ENCODE measurements at regions not wholly inside any gene's neighbourhood (a gene's known extent, or its start where the extent isn't known, plus 50 kb on each side); places are given as distances from the start of the nearest gene placed in this dataset.

GRCh38 chrX:121655276-121655675 lies 607.9 kb downstream of the GLUD2 start:
- no peak for FAIRE-seq
- H3K36me3 ChIP-seq (ENCODE audit: control insufficient read depth in 2 of 2, insufficient read depth in 2 of 2, low read length in 1 of 2) = no peaks in the 10 kb centered on the region
- H3K27me3 ChIP-seq (replicated peaks in 1 of 2; ENCODE audit: control insufficient read depth in 2 of 2, insufficient read depth in 2 of 2, low read length in 1 of 2) = no peaks in the 10 kb centered on the region
- no peaks in the 10 kb centered on the region for H3K9me3 ChIP-seq (replicated peaks; ENCODE audit: control insufficient read depth, insufficient read depth, low read length)
- DNase-seq (ENCODE audit: low read depth, low spot score) = no peak
- no peak overlapping the region for H2AFZ ChIP-seq (ENCODE audit: control insufficient read depth, low read depth, low read length)
- H3K27ac ChIP-seq (ENCODE audit: control insufficient read depth, insufficient read depth) = no peak overlapping the region
- CTCF ChIA-PET = no interaction called here
- intact Hi-C loops (cut with micrococcal nuclease; ENCODE audit: unreplicated experiment) = no loop called here
- in situ Hi-C loops (cut with MboI) = no loop called here
- BruUV-seq (replicated peaks) = no TSS peak
- no peak overlapping the region for H3K4me3 ChIP-seq
- SMC1A ChIA-PET (ENCODE audit: uncharacterized antibody, unreplicated experiment) = interaction anchor here (1.8 kb wide), 1 partner anchor 9 kb away, joined by 6 read pairs; no protein-coding TSS in a partner anchor
- no peaks in the 10 kb centered on the region for H4K20me1 ChIP-seq (ENCODE audit: control insufficient read depth, insufficient read depth)
- TF ChIP-seq, protein P1, sequence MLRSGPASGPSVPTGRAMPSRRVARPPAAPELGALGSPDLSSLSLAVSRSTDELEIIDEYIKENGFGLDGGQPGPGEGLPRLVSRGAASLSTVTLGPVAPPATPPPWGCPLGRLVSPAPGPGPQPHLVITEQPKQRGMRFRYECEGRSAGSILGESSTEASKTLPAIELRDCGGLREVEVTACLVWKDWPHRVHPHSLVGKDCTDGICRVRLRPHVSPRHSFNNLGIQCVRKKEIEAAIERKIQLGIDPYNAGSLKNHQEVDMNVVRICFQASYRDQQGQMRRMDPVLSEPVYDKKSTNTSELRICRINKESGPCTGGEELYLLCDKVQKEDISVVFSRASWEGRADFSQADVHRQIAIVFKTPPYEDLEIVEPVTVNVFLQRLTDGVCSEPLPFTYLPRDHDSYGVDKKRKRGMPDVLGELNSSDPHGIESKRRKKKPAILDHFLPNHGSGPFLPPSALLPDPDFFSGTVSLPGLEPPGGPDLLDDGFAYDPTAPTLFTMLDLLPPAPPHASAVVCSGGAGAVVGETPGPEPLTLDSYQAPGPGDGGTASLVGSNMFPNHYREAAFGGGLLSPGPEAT (IDR thresholded peaks at IDR 0.05; ENCODE audit: low read depth) = no peak
- no peak for TF ChIP-seq ZNF274 (IDR thresholded peaks at IDR 0.05; ENCODE audit: insufficient read depth, insufficient read length)
- ATAC-seq = no peak
- POLR2A ChIA-PET = no interaction called here
- no peak overlapping the region for H3K9ac ChIP-seq (ENCODE audit: control insufficient read depth, insufficient read depth, low read length)
- no peaks in the 10 kb centered on the region for H3K4me1 ChIP-seq (ENCODE audit: control insufficient read depth, insufficient read depth, low read length)
- RAD21 ChIA-PET (ENCODE audit: unreplicated experiment) = interaction anchor here (0.6 kb wide), 1 partner anchor 630 kb away, joined by 4 read pairs; no protein-coding TSS in a partner anchor
- no peak overlapping the region for H3K4me2 ChIP-seq (ENCODE audit: control insufficient read depth, insufficient read depth)
- H3K79me2 ChIP-seq (ENCODE audit: control insufficient read depth, insufficient read depth, low read length) = no peaks in the 10 kb centered on the region

- TF ChIP-seq RCOR1 (conservative IDR thresholded peaks at IDR 0.05; ENCODE audit: low read depth, low read length) (no peak), STAT1 (conservative IDR thresholded peaks at IDR 0.05) (no peak), BCL3 (IDR thresholded peaks at IDR 0.05; ENCODE audit: borderline replicate concordance, insufficient read depth, low read depth, low read length, poor library complexity, severe bottlenecking) (no peak), MXI1 (IDR thresholded peaks at IDR 0.05; ENCODE audit: low read depth, low read length) (no peak), TBL1XR1 (IDR thresholded peaks at IDR 0.05; ENCODE audit: low read depth, low read length) (no peak)
- ChIA-PET CTCF (no interaction called here), POLR2A (no interaction called here), SMC1A (ENCODE audit: uncharacterized antibody, unreplicated experiment) (no interaction called here), RAD21 (ENCODE audit: unreplicated experiment) (no interaction called here)
- no peaks in the 10 kb centered on the region for H3K4me1 ChIP-seq (ENCODE audit: control insufficient read depth, insufficient read depth, low read length)
- no peak for DNase-seq (ENCODE audit: low read depth, low spot score)
- intact Hi-C loops (cut with micrococcal nuclease; ENCODE audit: unreplicated experiment) = no loop called here
- H2AFZ ChIP-seq (ENCODE audit: control insufficient read depth, low read depth, low read length) = no peak overlapping the region
- no peak overlapping the region for H3K4me2 ChIP-seq (ENCODE audit: control insufficient read depth, insufficient read depth)
- H3K27ac ChIP-seq (ENCODE audit: control insufficient read depth, insufficient read depth) = no peak overlapping the region
- no peak for FAIRE-seq
- 0% methylated on average over 4 of the region's 4 CpGs for WGBS (ENCODE audit: insufficient coverage, insufficient replicate concordance, low lambda C conversion rate, missing lambda C conversion rate)
- no peaks in the 10 kb centered on the region for H3K27me3 ChIP-seq (replicated peaks in 1 of 2; ENCODE audit: control insufficient read depth in 2 of 2, insufficient read depth in 2 of 2, low read length in 1 of 2)
- no peaks in the 10 kb centered on the region for H3K36me3 ChIP-seq (ENCODE audit: control insufficient read depth in 2 of 2, insufficient read depth in 2 of 2, low read length in 1 of 2)
- no peak for ATAC-seq
- H3K79me2 ChIP-seq (ENCODE audit: control insufficient read depth, insufficient read depth, low read length) = no peaks in the 10 kb centered on the region
- no peaks in the 10 kb centered on the region for H3K9me3 ChIP-seq (replicated peaks; ENCODE audit: control insufficient read depth, insufficient read depth, low read length)
- H4K20me1 ChIP-seq (ENCODE audit: control insufficient read depth, insufficient read depth) = no peaks in the 10 kb centered on the region
- BruUV-seq (replicated peaks) = no TSS peak
- H3K4me3 ChIP-seq = no peak overlapping the region
- in situ Hi-C loops (cut with MboI) = no loop called here
- H3K9ac ChIP-seq (ENCODE audit: control insufficient read depth, insufficient read depth, low read length) = no peak overlapping the region
Observed at GRCh38 chrX:121666171-121666570, 618.8 kb downstream of the GLUD2 start.

Measured in GM12878 (cell line).